ENCODE measurements at regions not wholly inside any gene's neighbourhood (a gene's known extent, or its start where the extent isn't known, plus 50 kb on each side); places are given as distances from the start of the nearest gene placed in this dataset.

GRCh38 chr13:66195238-66195637, 1034.9 kb downstream of the PCDH9 start:
- DNase-seq = no peak
- Histone ChIP-seq H3K23ac (ENCODE audit: low read length) (no peak overlapping the region), H3K18ac (ENCODE audit: low read length) (no peak overlapping the region), H3K4me2 (ENCODE audit: low read length) (no peak overlapping the region), H3K4me3 (ENCODE audit: low read depth, low read length) (no peak overlapping the region), H3K27ac (ENCODE audit: low read depth, low read length) (no peak overlapping the region), H3K36me3 (ENCODE audit: control insufficient read depth in 1 of 2, insufficient read depth in 2 of 2, low read length in 2 of 2) (no peaks in the 10 kb centered on the region), H3K14ac (ENCODE audit: low read length) (no peak overlapping the region), H3K9ac (ENCODE audit: low read length) (no peak overlapping the region), H2BK120ac (ENCODE audit: insufficient read depth, low read length, poor library complexity) (no peak overlapping the region), H3K4me1 (ENCODE audit: control insufficient read depth in 1 of 2, insufficient read depth in 2 of 2, low read length in 2 of 2) (no peaks in the 10 kb centered on the region), H2BK5ac (ENCODE audit: low read depth, low read length, poor library complexity) (no peak overlapping the region), H3K9me3 (ENCODE audit: insufficient read depth, low read depth, low read length) (no peaks in the 10 kb centered on the region), H3K79me2 (ENCODE audit: control insufficient read depth, insufficient read depth, low read length, poor library complexity) (no peaks in the 10 kb centered on the region), H4K91ac (ENCODE audit: low read depth, low read length) (no peak overlapping the region), H4K12ac (ENCODE audit: low read depth, low read length) (no peak overlapping the region), H3K4ac (ENCODE audit: low read depth, low read length) (no peak overlapping the region), H2AK5ac (ENCODE audit: low read length) (no peak overlapping the region), H3K79me1 (ENCODE audit: low read length) (no peaks in the 10 kb centered on the region), H2BK12ac (ENCODE audit: low read length) (no peak overlapping the region), H4K8ac (ENCODE audit: low read depth, low read length) (no peak overlapping the region), H2AFZ (ENCODE audit: insufficient read depth, low read length, poor library complexity) (no peak overlapping the region), H3K27me3 (ENCODE audit: insufficient read depth, low read length) (no peaks in the 10 kb centered on the region)
- WGBS (ENCODE audit: extremely low coverage, insufficient coverage, insufficient read length) = no CpG with 5 or more reads among the region's 1 CpG

GRCh38 chr13:66189986-66190385, 1040.2 kb downstream of the PCDH9 start:
- no peak for DNase-seq
- no peak overlapping the region for H3K23ac ChIP-seq (ENCODE audit: low read length)
- H3K9me3 ChIP-seq (ENCODE audit: insufficient read depth, low read depth, low read length) = no peaks in the 10 kb centered on the region
- H2AFZ ChIP-seq (ENCODE audit: insufficient read depth, low read length, poor library complexity) = no peak overlapping the region
- H3K4me3 ChIP-seq (ENCODE audit: low read depth, low read length) = no peak overlapping the region
- H3K27me3 ChIP-seq (ENCODE audit: insufficient read depth, low read length) = no peaks in the 10 kb centered on the region
- no peaks in the 10 kb centered on the region for H3K4me1 ChIP-seq (ENCODE audit: control insufficient read depth in 1 of 2, insufficient read depth in 2 of 2, low read length in 2 of 2)
- no peak overlapping the region for H2BK12ac ChIP-seq (ENCODE audit: low read length)
- H4K12ac ChIP-seq (ENCODE audit: low read depth, low read length) = no peak overlapping the region
- no peak overlapping the region for H4K8ac ChIP-seq (ENCODE audit: low read depth, low read length)
- no peak overlapping the region for H3K4me2 ChIP-seq (ENCODE audit: low read length)
- no peaks in the 10 kb centered on the region for H3K79me2 ChIP-seq (ENCODE audit: control insufficient read depth, insufficient read depth, low read length, poor library complexity)
- WGBS (ENCODE audit: extremely low coverage, insufficient coverage, insufficient read length) = no CpG with 5 or more reads among the region's 1 CpG
- no peak overlapping the region for H2BK120ac ChIP-seq (ENCODE audit: insufficient read depth, low read length, poor library complexity)
- H2AK5ac ChIP-seq (ENCODE audit: low read length) = no peak overlapping the region
- H3K4ac ChIP-seq (ENCODE audit: low read depth, low read length) = no peak overlapping the region
- H3K18ac ChIP-seq (ENCODE audit: low read length) = no peak overlapping the region
- no peak overlapping the region for H2BK5ac ChIP-seq (ENCODE audit: low read depth, low read length, poor library complexity)
- H3K36me3 ChIP-seq (ENCODE audit: control insufficient read depth in 1 of 2, insufficient read depth in 2 of 2, low read length in 2 of 2) = no peaks in the 10 kb centered on the region
- no peak overlapping the region for H3K14ac ChIP-seq (ENCODE audit: low read length)
- H3K9ac ChIP-seq (ENCODE audit: low read length) = no peak overlapping the region
- H4K91ac ChIP-seq (ENCODE audit: low read depth, low read length) = no peak overlapping the region
- no peaks in the 10 kb centered on the region for H3K79me1 ChIP-seq (ENCODE audit: low read length)
- no peak overlapping the region for H3K27ac ChIP-seq (ENCODE audit: low read depth, low read length)

- no peaks in the 10 kb centered on the region for H3K79me2 ChIP-seq (ENCODE audit: control insufficient read depth, insufficient read depth, low read length, poor library complexity)
- H3K79me1 ChIP-seq (ENCODE audit: low read length) = no peaks in the 10 kb centered on the region
- H3K27ac ChIP-seq (ENCODE audit: low read depth, low read length) = no peak overlapping the region
- no peak overlapping the region for H2AK5ac ChIP-seq (ENCODE audit: low read length)
- H3K4ac ChIP-seq (ENCODE audit: low read depth, low read length) = no peak overlapping the region
- no peak overlapping the region for H2BK120ac ChIP-seq (ENCODE audit: insufficient read depth, low read length, poor library complexity)
- H4K8ac ChIP-seq (ENCODE audit: low read depth, low read length) = no peak overlapping the region
- H3K36me3 ChIP-seq (ENCODE audit: control insufficient read depth in 1 of 2, insufficient read depth in 2 of 2, low read length in 2 of 2) = no peaks in the 10 kb centered on the region
- H3K23ac ChIP-seq (ENCODE audit: low read length) = no peak overlapping the region
- H3K4me2 ChIP-seq (ENCODE audit: low read length) = no peak overlapping the region
- no peak overlapping the region for H3K9ac ChIP-seq (ENCODE audit: low read length)
- H2BK5ac ChIP-seq (ENCODE audit: low read depth, low read length, poor library complexity) = no peak overlapping the region
- no peak overlapping the region for H3K14ac ChIP-seq (ENCODE audit: low read length)
- H4K12ac ChIP-seq (ENCODE audit: low read depth, low read length) = no peak overlapping the region
- no peak overlapping the region for H3K4me3 ChIP-seq (ENCODE audit: low read depth, low read length)
- H2AFZ ChIP-seq (ENCODE audit: insufficient read depth, low read length, poor library complexity) = no peak overlapping the region
- H3K18ac ChIP-seq (ENCODE audit: low read length) = no peak overlapping the region
- H2BK12ac ChIP-seq (ENCODE audit: low read length) = no peak overlapping the region
- no CpG with 5 or more reads among the region's 2 CpGs for WGBS (ENCODE audit: extremely low coverage, insufficient coverage, insufficient read length)
- no peaks in the 10 kb centered on the region for H3K4me1 ChIP-seq (ENCODE audit: control insufficient read depth in 1 of 2, insufficient read depth in 2 of 2, low read length in 2 of 2)
- DNase-seq = no peak
- H3K9me3 ChIP-seq (ENCODE audit: insufficient read depth, low read depth, low read length) = no peaks in the 10 kb centered on the region
- H4K91ac ChIP-seq (ENCODE audit: low read depth, low read length) = no peak overlapping the region
- H3K27me3 ChIP-seq (ENCODE audit: insufficient read depth, low read length) = no peaks in the 10 kb centered on the region
These were observed 1049.3 kb downstream of the PCDH9 start for GRCh38 chr13:66180836-66181235.

GRCh38 chr13:66171920-66172319, 1058.2 kb downstream of the PCDH9 start:
- Histone ChIP-seq H3K4me3 (ENCODE audit: low read depth, low read length) (no peak overlapping the region), H3K4ac (ENCODE audit: low read depth, low read length) (no peak overlapping the region), H2AFZ (ENCODE audit: insufficient read depth, low read length, poor library complexity) (no peak overlapping the region), H4K8ac (ENCODE audit: low read depth, low read length) (no peak overlapping the region), H2AK5ac (ENCODE audit: low read length) (no peak overlapping the region), H3K79me2 (ENCODE audit: control insufficient read depth, insufficient read depth, low read length, poor library complexity) (no peaks in the 10 kb centered on the region), H3K23ac (ENCODE audit: low read length) (no peak overlapping the region), H3K36me3 (ENCODE audit: control insufficient read depth in 1 of 2, insufficient read depth in 2 of 2, low read length in 2 of 2) (no peaks in the 10 kb centered on the region), H3K9me3 (ENCODE audit: insufficient read depth, low read depth, low read length) (no peaks in the 10 kb centered on the region), H2BK12ac (ENCODE audit: low read length) (no peak overlapping the region), H3K79me1 (ENCODE audit: low read length) (no peaks in the 10 kb centered on the region), H4K12ac (ENCODE audit: low read depth, low read length) (no peak overlapping the region), H4K91ac (ENCODE audit: low read depth, low read length) (no peak overlapping the region), H3K27me3 (ENCODE audit: insufficient read depth, low read length) (no peaks in the 10 kb centered on the region), H3K4me1 (ENCODE audit: control insufficient read depth in 1 of 2, insufficient read depth in 2 of 2, low read length in 2 of 2) (no peaks in the 10 kb centered on the region), H3K27ac (ENCODE audit: low read depth, low read length) (no peak overlapping the region), H3K14ac (ENCODE audit: low read length) (no peak overlapping the region), H3K4me2 (ENCODE audit: low read length) (no peak overlapping the region), H3K18ac (ENCODE audit: low read length) (no peak overlapping the region), H2BK120ac (ENCODE audit: insufficient read depth, low read length, poor library complexity) (no peak overlapping the region), H2BK5ac (ENCODE audit: low read depth, low read length, poor library complexity) (no peak overlapping the region), H3K9ac (ENCODE audit: low read length) (no peak overlapping the region)
- no CpG with 5 or more reads among the region's 1 CpG for WGBS (ENCODE audit: extremely low coverage, insufficient coverage, insufficient read length)
- no peak for DNase-seq
